CD4-positive, alpha-beta T cell treated with Interleukin-21 for 1 hour (primary cell): ENCODE measurements at regions not wholly inside any gene's neighbourhood (a gene's known extent, or its start where the extent isn't known, plus 50 kb on each side); places are given as distances from the start of the nearest gene placed in this dataset.
"Not testable (repeated sequence)": the region's sequence is repeated elsewhere in the genome, so short reads cannot be mapped to it uniquely, and the experiment has no call there.

Experiments used
- DNase-seq: peaks from one replicate; pipeline ENCODE4 v3.0.0-alpha.2; 2020

DNA sequence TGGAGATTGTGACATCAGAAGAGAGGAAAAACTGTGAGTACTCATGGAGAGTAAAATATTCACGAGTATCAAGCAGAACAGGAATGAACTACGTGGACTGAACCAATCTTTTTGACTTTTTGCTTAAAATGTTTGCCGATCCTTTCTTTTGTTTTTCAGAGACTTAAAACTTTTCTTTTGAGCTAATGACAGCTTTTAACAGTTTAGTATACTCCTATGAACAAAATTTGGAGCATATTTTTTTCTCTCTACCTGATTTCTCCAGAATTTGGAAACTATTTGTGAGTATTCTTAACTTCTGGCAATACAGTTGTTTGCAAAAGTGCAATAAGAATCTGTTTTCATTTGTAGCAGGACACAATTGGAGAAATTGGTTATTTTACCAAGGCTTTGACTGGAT is 786.3 kb downstream of the SORCS1 start:
- DNase-seq = no peak

DNA sequence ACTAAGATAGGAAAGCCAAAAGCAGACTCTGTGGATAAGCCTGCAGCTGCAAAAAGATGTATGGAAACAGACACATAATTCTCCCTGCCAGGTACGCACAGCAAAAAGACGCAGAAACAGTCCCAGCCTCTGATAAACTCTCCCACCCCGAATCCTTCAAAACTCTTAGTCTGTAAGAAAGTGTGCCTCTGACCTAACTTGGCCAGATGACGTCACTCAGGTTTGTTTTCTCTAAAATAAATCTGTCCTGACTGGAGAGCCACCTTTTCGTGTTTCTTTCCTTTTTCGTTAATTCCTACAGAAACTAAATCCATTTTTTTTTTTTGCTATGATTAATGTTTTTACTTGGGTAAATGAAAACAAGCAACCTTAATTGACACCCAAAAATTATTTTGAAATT is 793.8 kb downstream of the SORCS1 start:
- no peak for DNase-seq

DNA sequence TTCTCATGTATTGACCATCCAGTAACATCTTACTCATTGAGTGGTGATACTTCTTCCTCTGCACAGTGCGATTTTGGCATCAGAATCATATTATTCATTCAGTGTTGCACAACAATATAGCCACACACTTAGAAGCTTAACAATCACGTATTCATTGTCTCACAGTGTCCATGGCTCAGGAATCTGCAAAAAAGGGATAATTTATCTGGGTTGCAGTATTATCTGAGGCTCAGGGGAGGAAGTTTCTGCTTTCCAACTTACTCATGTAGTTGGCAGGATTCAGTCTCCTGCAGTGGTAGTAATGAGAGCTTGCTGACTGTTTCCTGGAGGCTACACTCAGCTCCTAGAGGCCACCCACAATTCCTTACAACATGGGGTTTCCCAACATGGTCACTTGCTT is 803.6 kb downstream of the SORCS1 start:
- no peak for DNase-seq

DNA sequence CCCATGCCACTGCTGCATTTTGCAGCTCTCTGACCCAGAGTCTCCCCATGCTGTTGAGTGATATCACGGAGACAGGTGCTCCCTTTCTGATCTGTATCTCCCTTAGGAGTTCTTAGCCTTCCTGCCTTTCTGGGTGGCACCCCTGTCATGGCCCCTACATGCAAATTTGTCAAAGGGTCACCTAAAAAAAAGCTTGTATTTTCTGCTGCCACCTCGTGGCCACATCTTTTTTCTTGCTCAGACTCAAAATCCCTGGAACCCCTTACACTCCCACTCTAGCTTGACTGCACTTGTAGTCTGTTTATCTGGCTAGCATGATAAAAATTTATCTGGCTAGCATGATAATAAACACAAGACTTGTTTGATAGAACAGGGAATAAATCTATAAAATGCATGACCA is 809.1 kb downstream of the SORCS1 start:
- DNase-seq = no peak

DNA sequence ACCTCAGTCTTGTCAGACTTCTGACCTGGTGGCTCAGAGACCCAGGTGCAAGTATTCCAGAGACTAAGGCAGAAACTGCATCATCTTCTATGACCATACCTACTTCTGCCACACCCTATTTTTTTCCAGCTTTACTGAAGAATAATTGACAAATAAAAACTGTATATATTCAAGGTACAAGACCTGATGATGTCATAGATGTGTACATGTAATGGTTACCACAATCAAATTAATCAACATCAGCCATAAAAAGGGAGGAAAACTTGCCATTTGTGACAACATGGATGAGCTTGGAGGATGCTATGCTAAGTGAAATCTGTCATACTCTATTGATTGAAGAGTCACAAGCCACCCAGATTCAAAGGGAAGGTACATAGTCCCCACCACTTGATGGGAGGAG is 815.6 kb downstream of the SORCS1 start:
- DNase-seq = no peak

DNA sequence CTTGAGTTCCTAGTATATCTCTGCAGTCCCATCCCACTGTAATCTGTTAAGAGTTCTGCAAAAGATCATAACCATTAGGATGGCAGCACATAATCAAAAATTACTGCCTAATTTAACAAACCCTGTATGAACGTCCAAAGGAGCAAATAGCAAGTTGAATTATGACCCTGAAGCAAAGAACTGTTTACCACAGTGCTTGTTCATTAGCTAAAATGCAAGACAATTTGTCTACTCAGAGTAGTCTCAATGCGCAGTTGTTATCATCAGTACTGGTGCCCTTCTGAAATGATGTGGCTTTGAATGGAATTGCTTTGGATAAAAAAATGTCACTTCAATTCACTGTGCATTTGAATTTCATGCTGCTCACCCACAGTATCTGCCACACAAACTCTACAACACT is 817.0 kb downstream of the SORCS1 start:
- no peak for DNase-seq

DNA sequence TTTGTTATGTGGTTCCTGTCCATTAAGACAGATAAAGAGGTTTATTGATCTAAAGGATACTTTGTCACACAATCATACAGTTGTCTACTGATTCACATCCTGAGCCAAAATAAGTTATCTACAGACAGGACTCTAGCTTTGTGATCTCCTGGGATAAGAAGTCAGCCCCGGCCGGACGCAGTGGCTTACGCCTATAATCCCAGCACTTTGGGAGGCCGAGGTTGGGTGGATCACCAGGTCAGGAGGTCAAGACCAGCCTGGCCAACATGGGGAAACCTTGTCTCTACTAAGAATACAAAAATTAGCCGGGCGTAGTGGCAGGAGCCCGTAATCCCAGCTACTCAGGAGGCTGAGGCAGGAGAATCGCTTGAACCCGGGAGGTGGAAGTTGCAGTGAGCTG is 821.0 kb downstream of the SORCS1 start:
- DNase-seq = not testable (repeated sequence)

DNA sequence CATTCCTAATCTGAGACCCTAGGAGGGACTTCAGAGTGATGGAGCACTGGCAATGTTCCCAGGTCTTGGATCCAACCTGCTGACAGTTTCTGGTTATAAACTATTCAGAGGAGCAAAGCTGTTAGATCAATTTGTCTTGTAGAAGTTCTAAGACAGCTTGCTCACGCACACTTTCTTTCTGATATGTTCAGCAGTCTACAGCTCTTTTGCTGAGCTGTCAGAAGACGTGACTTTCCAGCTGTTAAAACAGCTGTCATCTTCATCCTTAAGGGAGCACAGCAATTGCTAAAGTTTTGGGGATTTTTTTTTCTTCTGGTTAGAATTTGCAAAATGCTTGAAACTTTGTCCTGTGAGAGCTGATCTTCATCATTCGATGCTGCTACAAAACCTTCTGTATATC is 823.1 kb downstream of the SORCS1 start:
- DNase-seq = no peak

DNA sequence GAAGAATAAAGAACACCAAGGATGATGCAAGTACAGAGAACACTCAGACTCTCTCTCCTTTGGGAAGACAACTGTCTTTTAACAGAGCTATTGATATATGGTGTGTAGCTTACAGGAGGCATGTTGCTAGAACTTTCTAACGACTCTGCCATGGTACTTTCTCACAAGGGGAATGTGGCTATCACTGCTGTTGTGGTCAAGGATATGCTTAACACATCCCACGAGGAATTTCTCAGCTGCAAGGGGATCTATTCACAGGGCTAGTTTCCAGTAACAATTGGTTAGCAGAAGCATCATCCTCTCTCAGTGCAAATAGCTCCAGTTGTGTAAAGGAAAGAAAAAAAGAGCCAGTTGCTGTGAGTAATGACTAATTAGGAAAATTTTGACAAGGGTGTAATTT is 826.0 kb downstream of the SORCS1 start:
- DNase-seq = no peak

DNA sequence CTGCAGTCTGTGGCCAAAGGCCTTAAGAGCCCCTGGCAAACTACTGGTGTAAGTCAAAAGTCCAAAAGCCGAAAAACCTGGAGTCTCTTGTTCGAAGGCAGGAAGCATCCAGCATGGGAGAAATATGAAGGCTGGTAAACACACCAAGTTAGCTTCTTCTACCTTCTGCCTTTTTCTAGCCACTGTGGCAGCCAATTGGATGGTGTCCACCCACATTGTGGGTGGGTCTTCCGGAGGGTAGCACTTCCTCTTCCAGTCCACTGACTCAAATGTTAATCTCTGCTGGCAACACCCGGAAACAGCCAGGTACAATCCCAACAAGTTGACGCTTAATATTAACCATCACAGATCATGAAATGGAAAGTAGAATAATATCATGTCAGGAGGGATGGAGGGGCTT is 827.6 kb downstream of the SORCS1 start:
- no peak for DNase-seq

DNA sequence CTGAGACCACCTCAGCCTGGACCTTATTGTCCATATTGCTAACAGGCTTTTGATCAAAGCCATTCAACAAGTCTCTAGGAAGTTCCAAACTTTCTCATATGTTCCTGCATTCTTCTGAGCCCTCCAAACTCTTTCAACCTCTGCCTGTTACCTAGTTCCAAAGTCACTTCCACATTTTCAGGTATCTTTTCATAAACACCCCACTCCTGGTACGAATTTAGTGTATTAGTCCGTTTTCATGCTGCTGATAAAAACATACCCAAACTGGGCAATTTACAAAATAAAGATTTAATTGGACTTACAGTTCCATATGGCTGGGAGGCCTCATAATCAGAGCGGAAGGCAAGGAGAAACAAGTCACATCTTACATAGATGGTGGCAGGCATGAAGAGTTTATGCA is 836.8 kb downstream of the SORCS1 start:
- no peak for DNase-seq

DNA sequence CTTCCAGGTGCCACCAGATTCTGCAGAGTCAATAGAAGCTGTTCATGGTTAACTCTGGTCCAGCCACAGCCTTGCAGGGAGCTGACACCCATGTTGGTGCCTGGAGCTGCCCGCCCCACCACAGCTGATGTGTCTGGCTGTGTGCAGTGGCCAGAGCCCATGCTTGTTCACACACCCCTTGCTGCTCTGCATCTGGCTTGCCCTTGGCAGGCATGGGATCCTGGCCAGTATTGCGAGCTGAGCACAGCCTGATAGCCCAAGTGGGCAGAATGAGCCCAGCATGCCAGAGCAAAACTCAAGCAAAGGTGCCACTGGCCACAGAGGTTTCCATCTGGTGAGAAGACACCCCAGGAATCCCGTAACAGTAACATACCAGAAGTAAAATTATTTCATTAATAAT is 843.6 kb downstream of the SORCS1 start:
- DNase-seq = no peak

DNA sequence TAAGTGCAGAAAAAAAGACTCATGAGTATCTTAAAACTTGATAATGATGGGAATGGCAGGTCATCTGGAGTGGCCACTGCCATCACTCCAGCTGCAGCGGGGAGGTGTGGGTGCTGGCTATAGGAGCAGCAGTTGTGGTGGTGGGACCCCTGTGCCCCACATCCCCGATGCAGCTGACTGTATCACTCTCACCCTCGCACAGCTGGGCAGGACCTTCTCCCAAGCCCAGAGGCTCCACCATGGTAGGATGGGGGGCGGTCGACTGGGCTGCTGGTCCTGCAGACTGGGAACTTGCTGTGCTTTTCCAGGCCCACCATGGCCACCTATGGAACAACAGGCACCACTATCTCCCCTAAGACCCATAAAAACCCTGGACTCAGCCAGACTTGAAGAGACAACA is 844.4 kb downstream of the SORCS1 start:
- no peak for DNase-seq

DNA sequence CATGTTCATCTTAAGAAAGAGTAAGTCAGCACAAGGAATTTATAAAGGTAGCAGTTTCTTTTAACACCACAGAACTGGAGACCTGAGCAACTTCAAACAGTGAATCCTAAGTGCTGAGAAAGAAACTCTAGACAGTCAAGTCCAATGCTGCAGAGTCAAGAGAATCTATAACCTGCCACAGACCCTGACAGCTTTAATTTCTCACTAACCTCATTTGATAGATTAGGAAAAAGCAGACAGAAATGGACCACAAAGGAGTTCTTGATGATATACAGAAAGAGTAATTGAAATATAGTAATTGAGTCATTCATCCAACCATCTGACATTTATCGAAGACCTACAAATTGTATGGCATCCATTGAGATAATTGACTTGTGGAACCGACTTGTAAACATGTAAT is 847.0 kb downstream of the SORCS1 start:
- DNase-seq = no peak

DNA sequence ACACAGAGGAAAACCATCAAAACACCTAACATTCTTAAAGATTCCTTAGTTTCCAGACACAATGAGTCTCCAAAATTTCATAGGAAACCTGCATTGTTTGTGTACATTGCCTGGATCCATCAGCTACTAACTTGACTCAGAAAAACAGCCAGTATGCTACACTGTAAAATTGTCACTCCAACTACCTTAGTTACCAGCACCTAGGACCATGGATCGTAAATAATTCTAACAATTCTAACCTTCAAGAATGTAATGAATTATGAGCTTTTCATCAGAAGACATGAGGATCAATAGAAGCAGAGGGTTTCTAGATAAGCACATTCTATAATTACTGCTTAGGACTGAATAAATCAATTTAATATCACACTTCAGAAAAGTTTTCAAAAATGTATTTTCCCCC is 851.5 kb downstream of the SORCS1 start:
- no peak for DNase-seq

DNA sequence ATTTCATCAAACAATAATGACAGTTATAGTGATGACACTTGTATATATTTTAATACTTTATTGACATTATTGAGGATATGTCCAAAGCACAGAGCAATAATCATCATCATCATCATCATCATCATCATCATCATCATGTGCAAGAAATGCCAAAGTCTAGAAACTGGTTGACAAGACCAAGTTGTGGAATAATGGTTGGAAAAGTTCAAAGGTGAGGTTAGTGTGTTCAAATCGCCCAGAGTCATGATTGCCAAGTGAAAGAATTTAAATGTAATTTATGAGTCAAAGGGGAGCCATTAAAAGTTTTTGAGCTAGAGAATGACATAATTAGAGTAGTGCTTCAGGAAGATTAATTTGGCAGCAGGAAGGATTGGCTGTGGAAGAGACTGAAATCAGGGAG is 852.4 kb downstream of the SORCS1 start:
- no peak for DNase-seq

DNA sequence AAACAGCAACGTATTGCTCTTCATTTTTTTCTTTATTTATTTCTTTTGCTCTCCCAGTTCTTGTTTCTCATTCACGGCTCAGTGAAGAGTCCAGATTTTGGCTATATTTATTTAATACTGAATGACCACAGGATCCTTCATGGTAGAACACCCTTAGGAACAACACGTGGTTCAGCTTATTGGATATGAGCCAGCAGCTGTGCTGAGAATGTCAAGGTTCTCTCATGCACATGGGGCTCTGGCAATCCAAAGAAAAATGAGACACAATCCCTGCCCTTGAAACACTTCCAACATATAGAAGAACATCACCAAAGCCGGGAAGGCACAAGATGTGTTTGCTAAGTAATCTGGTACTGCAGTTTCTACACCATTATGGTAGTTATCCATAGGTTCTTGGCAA is 852.9 kb downstream of the SORCS1 start:
- DNase-seq = no peak

DNA sequence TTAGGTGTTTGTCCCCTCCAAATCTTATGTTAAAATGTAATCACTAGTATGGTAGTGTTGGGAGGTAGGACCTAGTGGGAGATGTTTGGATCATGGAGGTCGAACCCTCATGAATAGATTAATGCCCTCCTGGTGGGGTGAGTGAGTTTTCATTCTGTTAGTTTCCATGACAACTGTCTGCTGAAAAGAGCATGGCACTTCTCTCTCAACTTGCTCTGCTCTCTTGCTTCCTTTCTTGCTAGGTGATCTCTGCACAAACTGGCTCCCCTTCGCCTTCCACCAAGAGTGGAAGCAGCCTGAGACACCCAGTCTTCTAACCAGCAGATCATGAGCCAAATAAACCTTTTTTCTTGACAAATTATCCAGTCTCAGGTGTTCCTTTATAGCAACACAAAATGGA is 853.9 kb downstream of the SORCS1 start:
- DNase-seq = no peak

DNA sequence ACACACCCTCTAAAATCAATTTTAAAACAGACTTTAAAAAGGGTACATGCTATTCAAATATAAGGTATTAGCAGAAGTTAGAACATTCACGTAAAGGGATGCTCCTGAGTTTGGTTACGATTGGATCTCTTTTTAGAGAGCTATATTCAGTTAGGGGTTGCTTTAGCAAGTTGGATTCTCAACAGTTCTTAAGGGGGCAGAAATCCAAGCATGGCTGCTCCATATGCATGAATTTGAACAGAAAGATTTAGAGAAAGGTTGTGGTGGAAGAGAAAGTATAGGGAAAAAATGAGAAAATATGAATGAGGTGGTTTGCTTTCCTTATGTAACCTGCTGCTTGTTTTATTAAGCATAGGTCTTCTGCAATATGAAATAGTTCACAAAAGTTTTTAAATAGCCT is 855.1 kb downstream of the SORCS1 start:
- no peak for DNase-seq

DNA sequence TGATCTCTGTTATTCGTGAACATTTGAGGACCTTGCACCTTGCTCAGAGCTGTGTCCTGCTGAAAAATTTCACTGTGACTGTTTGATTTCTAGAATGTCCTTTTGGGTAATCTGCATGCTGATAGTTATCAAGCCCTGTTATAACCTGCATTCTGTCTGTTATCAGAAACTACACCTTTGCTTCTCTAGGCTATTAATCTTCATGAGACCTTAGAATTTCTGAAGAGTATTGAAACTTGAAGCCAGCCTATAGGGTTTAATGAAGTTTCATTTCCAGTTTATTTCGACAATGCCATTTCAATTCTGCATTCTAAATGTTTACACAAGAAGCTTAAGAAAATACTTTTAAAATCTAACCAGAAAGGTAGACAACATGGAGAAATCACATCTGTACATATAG is 856.2 kb downstream of the SORCS1 start:
- no peak for DNase-seq

DNA sequence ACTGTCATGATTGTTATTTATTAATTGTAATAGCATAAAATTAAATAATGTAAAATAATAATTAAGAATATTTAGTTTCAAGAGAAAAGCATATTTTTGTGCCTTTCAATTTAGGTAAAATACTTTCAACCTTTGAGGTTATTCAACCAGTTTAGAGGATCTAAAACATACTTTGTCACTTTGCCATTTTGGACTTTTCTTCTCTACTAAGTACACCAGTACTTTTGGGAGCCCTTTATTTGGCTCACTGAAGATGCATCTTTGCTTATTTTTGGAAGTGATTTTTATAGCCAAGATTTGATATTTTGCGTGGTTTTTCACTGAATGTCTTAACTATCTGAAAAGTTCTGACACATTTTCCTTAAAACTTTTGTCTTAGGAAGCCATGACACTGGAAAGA is 860.5 kb downstream of the SORCS1 start:
- DNase-seq = no peak

DNA sequence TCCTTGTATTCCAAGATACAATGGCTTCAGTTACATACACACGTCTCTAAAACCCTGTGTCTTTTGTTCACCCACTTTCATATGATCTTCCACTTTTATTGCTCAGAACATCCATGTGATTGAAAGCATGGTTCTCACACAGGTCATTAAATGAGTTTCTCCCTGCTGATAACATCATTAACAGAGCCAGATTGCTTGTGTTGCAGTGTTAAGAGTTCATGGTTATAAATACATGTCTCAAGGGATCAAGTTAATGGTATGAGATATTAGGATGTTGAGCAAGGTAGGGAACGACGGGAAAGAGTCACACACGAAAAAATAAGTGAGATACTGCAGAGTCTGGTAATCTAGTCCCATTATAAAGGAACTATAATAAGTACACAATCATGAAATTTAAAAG is 861.5 kb downstream of the SORCS1 start:
- DNase-seq = no peak

DNA sequence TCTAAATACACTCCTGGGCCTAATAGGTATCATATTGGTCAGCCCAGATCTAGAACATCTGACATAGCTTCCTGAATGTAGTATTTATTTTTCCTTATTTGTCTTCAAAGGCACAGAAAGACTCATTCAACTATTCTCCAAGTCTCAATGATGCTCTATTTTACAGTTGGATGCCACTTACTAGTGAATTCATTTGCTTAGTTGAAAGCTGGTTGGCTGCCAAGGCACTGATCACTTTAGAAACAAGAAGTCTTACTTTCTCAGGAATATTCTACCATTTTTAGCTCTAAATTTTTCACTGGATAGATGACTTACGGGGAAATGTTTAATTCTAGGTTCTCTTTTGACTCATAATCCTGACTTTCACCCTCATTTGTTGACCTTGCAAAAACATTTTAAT is 863.4 kb downstream of the SORCS1 start:
- DNase-seq = no peak

DNA sequence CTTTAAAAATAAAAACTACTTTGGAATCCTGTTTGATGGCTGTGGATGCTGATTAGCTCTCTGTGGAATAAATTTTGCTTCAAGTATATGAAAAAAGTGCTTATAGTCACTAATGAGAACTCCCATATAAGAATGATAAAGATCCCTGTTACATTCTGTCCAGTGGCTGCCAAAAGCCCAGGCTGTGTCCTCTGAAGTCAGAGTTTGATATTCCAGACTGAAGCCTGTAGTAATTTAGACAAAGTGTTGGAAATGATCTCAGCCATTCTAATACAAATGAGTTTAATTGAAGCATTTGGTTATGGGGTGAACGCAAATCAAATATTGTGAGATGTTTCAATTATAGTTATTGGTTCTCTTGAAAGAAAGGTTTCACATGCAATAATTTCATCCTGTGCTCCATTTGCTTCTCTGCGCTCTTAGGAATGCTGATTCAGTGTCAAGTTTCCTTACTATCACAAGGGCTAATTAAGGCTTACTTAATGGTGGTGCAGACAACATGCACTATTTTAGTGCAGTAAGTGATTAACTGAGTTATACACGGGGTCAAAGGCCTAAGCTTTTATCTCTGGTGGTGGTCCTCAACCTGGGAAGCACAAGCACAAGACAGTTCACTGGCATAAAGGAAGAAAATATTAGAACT is 867.6 kb downstream of the SORCS1 start:
- no peak for DNase-seq

DNA sequence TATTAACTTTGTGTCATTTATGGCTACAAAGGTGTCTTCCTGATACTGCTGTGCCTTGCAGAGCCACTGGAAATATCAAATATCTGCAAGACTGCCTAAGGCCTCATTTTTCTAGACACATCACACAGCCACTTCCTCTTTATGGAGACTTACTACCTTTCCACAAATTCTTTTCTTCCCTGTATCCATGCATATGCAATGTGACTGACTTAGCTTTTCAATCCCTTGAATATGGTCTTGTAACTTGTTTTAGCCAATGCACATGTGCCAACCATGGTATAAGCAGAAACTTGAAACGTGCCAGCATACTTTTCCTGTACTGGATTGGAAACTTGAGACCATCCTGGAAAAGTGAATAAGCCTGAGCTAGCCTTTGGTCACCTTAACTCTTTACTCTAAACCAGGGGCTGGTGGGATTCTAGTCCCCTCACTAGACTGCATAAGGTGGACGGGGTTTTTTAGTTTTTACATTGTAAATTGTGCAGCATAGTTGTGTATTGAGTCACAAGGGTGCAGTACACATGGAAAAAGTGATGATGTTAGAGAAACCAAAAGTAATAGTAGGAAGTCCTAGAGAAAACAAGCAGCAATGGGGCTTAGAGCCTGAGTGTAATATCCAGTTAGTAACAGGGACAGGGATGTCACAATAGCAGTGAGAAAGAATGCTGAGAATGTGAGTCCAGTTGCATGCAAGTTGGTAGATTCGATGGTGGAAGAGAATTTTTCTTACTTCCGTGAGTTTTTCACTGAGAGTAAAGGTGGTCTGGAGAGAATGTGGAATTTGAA is 879.5 kb downstream of the SORCS1 start:
- DNase-seq = no peak
